SK-N-SH treated with all-trans-retinoic acid at 6 μM for 48 hours (cell line): ENCODE measurements at regions not wholly inside any gene's neighbourhood (a gene's known extent, or its start where the extent isn't known, plus 50 kb on each side); places are given as distances from the start of the nearest gene placed in this dataset.

Experiments
- ESRRG ChIP-seq: fragments of 250-450 bp; sonication (Bioruptor Pico); IDR thresholded peaks from 2 replicates; pipeline ENCODE4 v1.6.1; 2021; ENCODE audit warnings: mild to moderate bottlenecking
- ISL1 ChIP-seq: fragments of 250-450 bp; sonication (Bioruptor Pico); IDR thresholded peaks from 2 replicates; pipeline ENCODE4 v2.1.2; 2022; ENCODE audit warnings: mild to moderate bottlenecking, moderate library complexity
- RARB ChIP-seq: fragments of 250-450 bp; sonication (Bioruptor Pico); IDR thresholded peaks from 2 replicates; pipeline ENCODE4 v1.8.0; 2021; ENCODE audit warnings: mild to moderate bottlenecking, moderate library complexity
- ZNF70 ChIP-seq: fragments of 450-650 bp; formaldehyde crosslinking; IDR thresholded peaks from 2 replicates; pipeline ENCODE4 v1.5.0; 2020; ENCODE audit warnings: mild to moderate bottlenecking, moderate library complexity
- ZNF8 ChIP-seq: fragments of 450-650 bp; formaldehyde crosslinking; IDR thresholded peaks from 2 replicates; pipeline ENCODE4 v1.5.0; 2020; ENCODE audit warnings: mild to moderate bottlenecking, moderate library complexity
- TF ChIP-seq, protein P1 (sequence below): fragments of 250-450 bp; sonication (Bioruptor Pico); IDR thresholded peaks from 2 replicates; pipeline ENCODE4 v1.8.0; 2021; ENCODE audit warnings: low read depth, mild to moderate bottlenecking, moderate library complexity, borderline replicate concordance
- TF ChIP-seq, protein P2 (sequence below): fragments of 250-450 bp; sonication (Bioruptor Pico); IDR thresholded peaks from 2 replicates; pipeline ENCODE4 v1.5.0; 2020; ENCODE audit warnings: mild to moderate bottlenecking, moderate library complexity
- TF ChIP-seq, protein P3 (sequence below): fragments of 250-450 bp; sonication (Bioruptor Pico); IDR thresholded peaks from 2 replicates; pipeline ENCODE4 v1.8.0; 2020; ENCODE audit warnings: mild to moderate bottlenecking, moderate library complexity, borderline replicate concordance

DNA sequence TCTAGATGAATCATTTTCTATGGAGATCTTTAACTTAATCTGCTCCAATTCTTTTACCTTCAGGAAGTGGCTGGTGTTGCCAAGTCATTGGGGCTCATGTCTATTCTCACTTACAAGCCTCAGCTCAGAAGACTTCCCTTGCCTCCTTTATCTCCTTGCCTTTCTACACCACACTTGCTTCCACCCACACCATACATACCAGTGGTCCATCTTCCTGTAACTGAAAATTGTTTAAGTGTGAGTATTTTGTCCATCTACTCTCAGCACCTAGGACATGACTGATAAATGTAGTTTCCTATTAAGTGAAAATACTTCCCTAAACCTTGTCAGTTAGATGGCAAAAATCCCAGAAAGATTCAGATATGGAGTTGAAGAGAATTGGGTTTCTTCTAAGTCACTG, 199.7 kb upstream of the CPNE8 start:
- TF ChIP-seq, protein P1, sequence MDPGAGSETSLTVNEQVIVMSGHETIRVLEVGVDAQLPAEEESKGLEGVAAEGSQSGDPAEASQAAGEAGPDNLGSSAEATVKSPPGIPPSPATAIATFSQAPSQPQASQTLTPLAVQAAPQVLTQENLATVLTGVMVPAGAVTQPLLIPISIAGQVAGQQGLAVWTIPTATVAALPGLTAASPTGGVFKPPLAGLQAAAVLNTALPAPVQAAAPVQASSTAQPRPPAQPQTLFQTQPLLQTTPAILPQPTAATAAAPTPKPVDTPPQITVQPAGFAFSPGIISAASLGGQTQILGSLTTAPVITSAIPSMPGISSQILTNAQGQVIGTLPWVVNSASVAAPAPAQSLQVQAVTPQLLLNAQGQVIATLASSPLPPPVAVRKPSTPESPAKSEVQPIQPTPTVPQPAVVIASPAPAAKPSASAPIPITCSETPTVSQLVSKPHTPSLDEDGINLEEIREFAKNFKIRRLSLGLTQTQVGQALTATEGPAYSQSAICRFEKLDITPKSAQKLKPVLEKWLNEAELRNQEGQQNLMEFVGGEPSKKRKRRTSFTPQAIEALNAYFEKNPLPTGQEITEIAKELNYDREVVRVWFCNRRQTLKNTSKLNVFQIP = no peak
- TF ChIP-seq ZNF70 (CRISPR knock-in tag) (no peak), ESRRG (no peak), ISL1 (CRISPR knock-in tag) (peak; percentile 26; the same call in 1 of the 2 replicates), ZNF8 (CRISPR knock-in tag) (no peak), RARB (CRISPR knock-in tag) (no peak)
- TF ChIP-seq, protein P2, sequence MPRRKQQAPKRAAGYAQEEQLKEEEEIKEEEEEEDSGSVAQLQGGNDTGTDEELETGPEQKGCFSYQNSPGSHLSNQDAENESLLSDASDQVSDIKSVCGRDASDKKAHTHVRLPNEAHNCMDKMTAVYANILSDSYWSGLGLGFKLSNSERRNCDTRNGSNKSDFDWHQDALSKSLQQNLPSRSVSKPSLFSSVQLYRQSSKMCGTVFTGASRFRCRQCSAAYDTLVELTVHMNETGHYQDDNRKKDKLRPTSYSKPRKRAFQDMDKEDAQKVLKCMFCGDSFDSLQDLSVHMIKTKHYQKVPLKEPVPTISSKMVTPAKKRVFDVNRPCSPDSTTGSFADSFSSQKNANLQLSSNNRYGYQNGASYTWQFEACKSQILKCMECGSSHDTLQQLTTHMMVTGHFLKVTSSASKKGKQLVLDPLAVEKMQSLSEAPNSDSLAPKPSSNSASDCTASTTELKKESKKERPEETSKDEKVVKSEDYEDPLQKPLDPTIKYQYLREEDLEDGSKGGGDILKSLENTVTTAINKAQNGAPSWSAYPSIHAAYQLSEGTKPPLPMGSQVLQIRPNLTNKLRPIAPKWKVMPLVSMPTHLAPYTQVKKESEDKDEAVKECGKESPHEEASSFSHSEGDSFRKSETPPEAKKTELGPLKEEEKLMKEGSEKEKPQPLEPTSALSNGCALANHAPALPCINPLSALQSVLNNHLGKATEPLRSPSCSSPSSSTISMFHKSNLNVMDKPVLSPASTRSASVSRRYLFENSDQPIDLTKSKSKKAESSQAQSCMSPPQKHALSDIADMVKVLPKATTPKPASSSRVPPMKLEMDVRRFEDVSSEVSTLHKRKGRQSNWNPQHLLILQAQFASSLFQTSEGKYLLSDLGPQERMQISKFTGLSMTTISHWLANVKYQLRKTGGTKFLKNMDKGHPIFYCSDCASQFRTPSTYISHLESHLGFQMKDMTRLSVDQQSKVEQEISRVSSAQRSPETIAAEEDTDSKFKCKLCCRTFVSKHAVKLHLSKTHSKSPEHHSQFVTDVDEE (CRISPR knock-in tag) = no peak
- TF ChIP-seq, protein P3, sequence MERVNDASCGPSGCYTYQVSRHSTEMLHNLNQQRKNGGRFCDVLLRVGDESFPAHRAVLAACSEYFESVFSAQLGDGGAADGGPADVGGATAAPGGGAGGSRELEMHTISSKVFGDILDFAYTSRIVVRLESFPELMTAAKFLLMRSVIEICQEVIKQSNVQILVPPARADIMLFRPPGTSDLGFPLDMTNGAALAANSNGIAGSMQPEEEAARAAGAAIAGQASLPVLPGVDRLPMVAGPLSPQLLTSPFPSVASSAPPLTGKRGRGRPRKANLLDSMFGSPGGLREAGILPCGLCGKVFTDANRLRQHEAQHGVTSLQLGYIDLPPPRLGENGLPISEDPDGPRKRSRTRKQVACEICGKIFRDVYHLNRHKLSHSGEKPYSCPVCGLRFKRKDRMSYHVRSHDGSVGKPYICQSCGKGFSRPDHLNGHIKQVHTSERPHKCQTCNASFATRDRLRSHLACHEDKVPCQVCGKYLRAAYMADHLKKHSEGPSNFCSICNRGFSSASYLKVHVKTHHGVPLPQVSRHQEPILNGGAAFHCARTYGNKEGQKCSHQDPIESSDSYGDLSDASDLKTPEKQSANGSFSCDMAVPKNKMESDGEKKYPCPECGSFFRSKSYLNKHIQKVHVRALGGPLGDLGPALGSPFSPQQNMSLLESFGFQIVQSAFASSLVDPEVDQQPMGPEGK (CRISPR knock-in tag) = no peak
